ENCODE measurements at regions not wholly inside any gene's neighbourhood (a gene's known extent, or its start where the extent isn't known, plus 50 kb on each side); places are given as distances from the start of the nearest gene placed in this dataset.

DNA sequence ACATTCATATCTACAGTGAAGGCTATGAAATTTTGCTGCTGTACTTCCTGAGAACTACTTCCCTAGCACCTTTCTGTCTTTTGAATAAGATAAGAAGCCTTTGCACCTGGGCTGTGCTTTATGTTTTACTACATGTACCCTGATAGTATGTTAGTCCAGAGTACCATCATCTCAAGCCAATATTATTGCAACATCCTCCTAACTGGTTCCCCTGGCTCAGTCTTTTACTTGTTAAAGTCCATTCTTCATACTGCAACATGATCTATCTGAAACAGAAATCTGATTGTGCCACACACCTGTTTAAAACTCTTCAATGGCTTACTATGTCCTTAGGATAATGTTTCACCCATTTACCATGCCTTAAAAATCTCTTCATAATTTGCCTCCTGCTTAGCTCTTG, 102.3 kb downstream of the AGTR2 start:
- Histone ChIP-seq H2AFZ (ENCODE audit: control insufficient read depth, low read length) (peak overlapping the region; percentile 55), H3K4me2 (ENCODE audit: control insufficient read depth, extremely low read depth, insufficient read depth, low read depth, low read length) (no peak overlapping the region), H3K4me3 (ENCODE audit: control insufficient read depth in 2 of 3, extremely low read depth in 1 of 3, insufficient read depth in 2 of 3, low read depth in 1 of 3, low read length in 3 of 3) (no peak overlapping the region), H3K36me3 (ENCODE audit: control insufficient read depth in 2 of 2, extremely low read depth in 1 of 2, insufficient read depth in 2 of 2, low read length in 2 of 2) (no peaks in the 10 kb centered on the region), H3K9me3 (ENCODE audit: control insufficient read depth, low read depth, low read length) (peaks cover 11% of the 10 kb centered on the region), H3K79me2 (ENCODE audit: control insufficient read depth, insufficient read depth, low read length) (no peaks in the 10 kb centered on the region), H3K9ac (ENCODE audit: control insufficient read depth, extremely low read depth, insufficient read depth, low read length) (no peak overlapping the region), H3K27me3 (ENCODE audit: control insufficient read depth, extremely low read depth, insufficient read depth, low read length) (no peaks in the 10 kb centered on the region), H4K20me1 (ENCODE audit: control insufficient read depth, extremely low read depth, insufficient read depth, low read length) (no peaks in the 10 kb centered on the region), H3K9me1 (ENCODE audit: control insufficient read depth, extremely low read depth, insufficient read depth, low read length) (no peaks in the 10 kb centered on the region), H3K27ac (ENCODE audit: control insufficient read depth, insufficient read depth, low read length) (peak overlapping the region; percentile 87), H3K4me1 (ENCODE audit: control insufficient read depth, extremely low read depth, insufficient read depth, low read length) (peaks cover 10% of the 10 kb centered on the region)
- dilution Hi-C loops (cut with MboI; ENCODE audit: extremely low pct_ligation_motif_present, low sequenced_read_pairs): no loop called here
- no peak for TF ChIP-seq EZH2 (IDR thresholded peaks at IDR 0.05; ENCODE audit: low read length)
- FAIRE-seq (peak; percentile 52), DNase-seq (ENCODE audit: low read depth, low spot score) (no peak)

DNA sequence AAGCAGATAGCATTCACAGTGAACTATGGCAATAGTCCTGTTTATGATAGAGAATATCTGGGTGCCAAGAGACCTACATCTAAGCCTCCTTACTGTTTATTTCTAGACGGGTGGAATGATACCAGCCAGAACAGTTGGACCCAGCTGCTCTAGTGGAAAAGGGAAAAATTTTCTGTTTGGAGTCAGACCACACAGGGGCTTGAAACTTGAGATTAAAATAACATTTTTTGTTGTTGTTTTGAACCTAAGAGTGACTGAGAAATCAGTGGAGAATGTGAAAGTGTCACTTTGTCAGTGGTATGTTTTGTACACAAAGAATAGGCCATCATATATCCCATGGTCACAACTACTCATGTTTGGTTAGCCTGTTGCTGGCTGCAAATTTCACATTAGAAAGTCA, 105.7 kb downstream of the AGTR2 start:
- H3K9me3 ChIP-seq (ENCODE audit: control insufficient read depth, low read depth, low read length): peaks cover 5% of the 10 kb centered on the region
- DNase-seq (ENCODE audit: low read depth, low spot score) (no peak), FAIRE-seq (no peak)
- no peak overlapping the region for H3K9ac ChIP-seq (ENCODE audit: control insufficient read depth, extremely low read depth, insufficient read depth, low read length)
- H3K4me2 ChIP-seq (ENCODE audit: control insufficient read depth, extremely low read depth, insufficient read depth, low read depth, low read length): no peak overlapping the region
- H3K27me3 ChIP-seq (ENCODE audit: control insufficient read depth, extremely low read depth, insufficient read depth, low read length): no peaks in the 10 kb centered on the region
- no peaks in the 10 kb centered on the region for H3K9me1 ChIP-seq (ENCODE audit: control insufficient read depth, extremely low read depth, insufficient read depth, low read length)
- no peak overlapping the region for H3K27ac ChIP-seq (ENCODE audit: control insufficient read depth, insufficient read depth, low read length)
- H3K36me3 ChIP-seq (ENCODE audit: control insufficient read depth in 2 of 2, extremely low read depth in 1 of 2, insufficient read depth in 2 of 2, low read length in 2 of 2): no peaks in the 10 kb centered on the region
- no peak for TF ChIP-seq EZH2 (IDR thresholded peaks at IDR 0.05; ENCODE audit: low read length)
- TF ChIP-seq, protein P1, sequence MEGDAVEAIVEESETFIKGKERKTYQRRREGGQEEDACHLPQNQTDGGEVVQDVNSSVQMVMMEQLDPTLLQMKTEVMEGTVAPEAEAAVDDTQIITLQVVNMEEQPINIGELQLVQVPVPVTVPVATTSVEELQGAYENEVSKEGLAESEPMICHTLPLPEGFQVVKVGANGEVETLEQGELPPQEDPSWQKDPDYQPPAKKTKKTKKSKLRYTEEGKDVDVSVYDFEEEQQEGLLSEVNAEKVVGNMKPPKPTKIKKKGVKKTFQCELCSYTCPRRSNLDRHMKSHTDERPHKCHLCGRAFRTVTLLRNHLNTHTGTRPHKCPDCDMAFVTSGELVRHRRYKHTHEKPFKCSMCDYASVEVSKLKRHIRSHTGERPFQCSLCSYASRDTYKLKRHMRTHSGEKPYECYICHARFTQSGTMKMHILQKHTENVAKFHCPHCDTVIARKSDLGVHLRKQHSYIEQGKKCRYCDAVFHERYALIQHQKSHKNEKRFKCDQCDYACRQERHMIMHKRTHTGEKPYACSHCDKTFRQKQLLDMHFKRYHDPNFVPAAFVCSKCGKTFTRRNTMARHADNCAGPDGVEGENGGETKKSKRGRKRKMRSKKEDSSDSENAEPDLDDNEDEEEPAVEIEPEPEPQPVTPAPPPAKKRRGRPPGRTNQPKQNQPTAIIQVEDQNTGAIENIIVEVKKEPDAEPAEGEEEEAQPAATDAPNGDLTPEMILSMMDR (optimal IDR thresholded peaks at IDR 0.05 in 1 of 3, IDR thresholded peaks at IDR 0.05 in 1 of 3, conservative IDR thresholded peaks at IDR 0.05 in 1 of 3; ENCODE audit: extremely low read depth in 1 of 3, insufficient read depth in 2 of 3, low read length in 3 of 3): no peak
- H2AFZ ChIP-seq (ENCODE audit: control insufficient read depth, low read length): no peak overlapping the region
- H3K4me1 ChIP-seq (ENCODE audit: control insufficient read depth, extremely low read depth, insufficient read depth, low read length): peaks cover 10% of the 10 kb centered on the region
- no peak overlapping the region for H3K4me3 ChIP-seq (ENCODE audit: control insufficient read depth in 2 of 3, extremely low read depth in 1 of 3, insufficient read depth in 2 of 3, low read depth in 1 of 3, low read length in 3 of 3)
- dilution Hi-C loops (cut with MboI; ENCODE audit: extremely low pct_ligation_motif_present, low sequenced_read_pairs): no loop called here
- H3K79me2 ChIP-seq (ENCODE audit: control insufficient read depth, insufficient read depth, low read length): no peaks in the 10 kb centered on the region
- H4K20me1 ChIP-seq (ENCODE audit: control insufficient read depth, extremely low read depth, insufficient read depth, low read length): no peaks in the 10 kb centered on the region
